Mucosa of rectum (tissue), 2 donors: ENCODE measurements at regions not wholly inside any gene's neighbourhood (a gene's known extent, or its start where the extent isn't known, plus 50 kb on each side); places are given as distances from the start of the nearest gene placed in this dataset.

Source experiments
- H3K27ac ChIP-seq, 2 donors: one replicate each; pipeline ENCODE4 v1.7.0; 2013; ENCODE audit warnings: inconsistent platforms in 2 of 2, low read depth in 2 of 2, low read length in 2 of 2
- H3K27me3 ChIP-seq, 2 donors: one replicate each; pipeline ENCODE4 v1.7.0; 2013; ENCODE audit warnings: low read length in 2 of 2; ENCODE audit not compliant: control insufficient read depth in 2 of 2, insufficient read depth in 2 of 2
- H3K36me3 ChIP-seq, 2 donors: one replicate each; pipeline ENCODE4 v1.7.0; 2013; ENCODE audit warnings: low read length in 2 of 2; ENCODE audit not compliant: control insufficient read depth in 2 of 2, insufficient read depth in 2 of 2
- H3K4me1 ChIP-seq, 2 donors: one replicate each; pipeline ENCODE4 v1.7.0; 2013; ENCODE audit warnings: low read length in 2 of 2, mild to moderate bottlenecking in 1 of 2; ENCODE audit not compliant: control insufficient read depth in 2 of 2, insufficient read depth in 2 of 2
- H3K4me3 ChIP-seq, 2 donors: one replicate each; pipeline ENCODE4 v1.7.0; 2013; ENCODE audit warnings: low read length in 2 of 2
- H3K9ac ChIP-seq, 2 donors: one replicate each; pipeline ENCODE4 v1.7.0; 2013; ENCODE audit warnings: low read length in 2 of 2, low read depth in 1 of 2, mild to moderate bottlenecking in 1 of 2
- H3K9me3 ChIP-seq, 2 donors: one replicate each; pipeline ENCODE4 v1.7.0; 2013; ENCODE audit warnings: low read length in 2 of 2; ENCODE audit not compliant: control insufficient read depth in 2 of 2
- donor health status: healthy.
- donor health status: Normal muscosa, but diverticular disease.

- Histone ChIP-seq H3K36me3 (no peaks in the 10 kb centered on the region), H3K9ac (no peak overlapping the region), H3K27me3 (no peaks in the 10 kb centered on the region), H3K4me1 (peaks cover 6 to 7% of the 10 kb centered on the region in 2 donors), H3K27ac (no peak overlapping the region), H3K9me3 (no peaks in the 10 kb centered on the region), H3K4me3 (no peak overlapping the region)
Measured at GRCh38 chr5:163381832-163382231, 55.6 kb upstream of the CCNG1 start.

- Histone ChIP-seq H3K4me3 (no peak overlapping the region), H3K27me3 (no peaks in the 10 kb centered on the region), H3K9ac (no peak overlapping the region), H3K27ac (no peak overlapping the region), H3K4me1 (peaks cover 5 to 6% of the 10 kb centered on the region in 2 donors), H3K36me3 (no peaks in the 10 kb centered on the region), H3K9me3 (no peaks in the 10 kb centered on the region)
Measured at GRCh38 chr5:163383754-163384153, 53.6 kb upstream of the CCNG1 start.

- Histone ChIP-seq H3K36me3 (no peaks in the 10 kb centered on the region), H3K4me3 (no peak overlapping the region), H3K27ac (no peak overlapping the region), H3K9me3 (no peaks in the 10 kb centered on the region), H3K9ac (no peak overlapping the region), H3K4me1 (peaks cover 2 to 4% of the 10 kb centered on the region in 2 donors), H3K27me3 (no peaks in the 10 kb centered on the region)
Measured at GRCh38 chr5:163384669-163385068, 52.7 kb upstream of the CCNG1 start.

GRCh38 chr5:163385271-163385670 lies 52.1 kb upstream of the CCNG1 start:
- Histone ChIP-seq H3K9me3 (peaks cover 0 to 1% of the 10 kb centered on the region in 2 donors), H3K27me3 (no peaks in the 10 kb centered on the region), H3K4me1 (peaks cover 0 to 4% of the 10 kb centered on the region in 2 donors), H3K36me3 (no peaks in the 10 kb centered on the region), H3K4me3 (no peak overlapping the region), H3K9ac (no peak overlapping the region), H3K27ac (no peak overlapping the region)

- H3K4me1 ChIP-seq: peaks cover 0 to 4% of the 10 kb centered on the region in 2 donors
- no peaks in the 10 kb centered on the region for H3K36me3 ChIP-seq
- H3K4me3 ChIP-seq: no peak overlapping the region
- no peak overlapping the region for H3K9ac ChIP-seq
- no peaks in the 10 kb centered on the region for H3K27me3 ChIP-seq
- H3K9me3 ChIP-seq: peaks cover 0 to 3% of the 10 kb centered on the region in 2 donors
- H3K27ac ChIP-seq: no peak overlapping the region
Measured at GRCh38 chr5:163385824-163386223, 51.6 kb upstream of the CCNG1 start.

GRCh38 chr5:163386352-163386751 lies 51.0 kb upstream of the CCNG1 start:
- Histone ChIP-seq H3K4me3 (no peak overlapping the region), H3K9me3 (peaks cover 0 to 3% of the 10 kb centered on the region in 2 donors), H3K36me3 (no peaks in the 10 kb centered on the region), H3K27ac (no peak overlapping the region), H3K27me3 (no peaks in the 10 kb centered on the region), H3K9ac (no peak overlapping the region), H3K4me1 (peaks cover 0 to 4% of the 10 kb centered on the region in 2 donors)

GRCh38 chr5:163387589-163388343 lies 49.6 kb upstream of the CCNG1 start:
- Histone ChIP-seq H3K4me1 (no peaks in the 10 kb centered on the region), H3K9ac (no peak overlapping the region), H3K36me3 (no peaks in the 10 kb centered on the region), H3K27ac (no peak overlapping the region), H3K4me3 (no peak overlapping the region), H3K27me3 (no peaks in the 10 kb centered on the region), H3K9me3 (peaks cover 0 to 3% of the 10 kb centered on the region in 2 donors)
